ENCODE measurements at regions not wholly inside any gene's neighbourhood (a gene's known extent, or its start where the extent isn't known, plus 50 kb on each side); places are given as distances from the start of the nearest gene placed in this dataset.

DNA sequence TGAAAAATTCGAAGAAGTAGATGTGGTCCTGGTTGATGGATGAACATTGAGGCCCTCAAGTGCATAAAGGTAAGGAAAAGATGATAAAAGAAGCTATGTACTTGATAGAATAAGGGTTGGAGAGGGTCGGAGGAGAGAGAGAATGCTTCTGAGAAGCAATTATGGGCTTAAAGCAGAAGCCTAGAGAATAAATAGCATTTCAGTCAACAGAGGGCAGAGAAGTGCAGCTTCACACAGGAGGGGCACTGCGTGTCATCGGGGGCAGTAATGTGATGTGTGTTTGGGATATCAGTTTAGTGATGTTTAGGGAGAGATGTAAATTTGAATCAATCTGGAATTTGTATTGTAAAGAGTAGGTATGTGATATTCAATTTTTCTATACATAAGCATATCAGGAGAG lies 334.5 kb downstream of the PIK3C3 start:
- Histone ChIP-seq H4K8ac (replicated peaks; ENCODE audit: insufficient read length, low read depth, low read length) (no peak overlapping the region), H3K23ac (ENCODE audit: insufficient read length, low read depth, low read length) (no peak overlapping the region), H3K27me3 (ENCODE audit: insufficient read depth, low read length) (no peaks in the 10 kb centered on the region), H3K4me2 (ENCODE audit: insufficient read depth, insufficient read length, low read length) (no peak overlapping the region), H4K20me1 (ENCODE audit: control insufficient read depth, insufficient read depth, insufficient read length) (no peaks in the 10 kb centered on the region), H4K91ac (ENCODE audit: insufficient read length, low read depth, low read length) (no peak overlapping the region), H2BK15ac (ENCODE audit: low read depth, low read length) (no peak overlapping the region), H2BK12ac (ENCODE audit: insufficient read length, low read depth, low read length) (no peak overlapping the region), H3K56ac (ENCODE audit: insufficient read length, low read depth, low read length) (no peak overlapping the region), H3K18ac (ENCODE audit: insufficient read length, low read depth, low read length) (no peak overlapping the region), H2BK5ac (ENCODE audit: insufficient read length, low read length) (no peak overlapping the region), H3K79me1 (ENCODE audit: insufficient read depth, low read depth, low read length, poor library complexity, severe bottlenecking) (no peaks in the 10 kb centered on the region), H3K9ac (ENCODE audit: extremely low read depth, insufficient read length, low read length) (no peak overlapping the region), H3T11ph (ENCODE audit: low read length) (no peak overlapping the region), H3K9me3 (ENCODE audit: control insufficient read depth, low read depth, low read length) (no peaks in the 10 kb centered on the region), H3K79me2 (ENCODE audit: insufficient read depth, low read length) (no peaks in the 10 kb centered on the region), H3K23me2 (ENCODE audit: insufficient read length, low read depth, low read length, poor library complexity, severe bottlenecking) (no peaks in the 10 kb centered on the region), H2AK5ac (ENCODE audit: insufficient read length, low read length) (no peak overlapping the region), H3K4me1 (ENCODE audit: insufficient read depth, low read length) (no peaks in the 10 kb centered on the region), H2BK120ac (ENCODE audit: low read depth, low read length, poor library complexity, severe bottlenecking) (no peak overlapping the region), H2BK20ac (ENCODE audit: low read depth, low read length, poor library complexity, severe bottlenecking) (no peak overlapping the region), H4K5ac (ENCODE audit: insufficient read length, low read depth, low read length) (no peak overlapping the region), H2AFZ (ENCODE audit: low read length) (no peak overlapping the region), H3K4ac (ENCODE audit: low read depth, low read length) (no peak overlapping the region), H3K27ac (ENCODE audit: insufficient read length, low read depth, low read length) (no peak overlapping the region), H3K14ac (ENCODE audit: insufficient read depth, low read length) (no peak overlapping the region)
- Mint-ChIP-seq H3K4me1 (peaks cover 4 to 5% of the 10 kb centered on the region in 2 experiments; a peak in 2 of 4 replicates), H3K27ac (no peak overlapping the region), H3K27me3 (ENCODE audit: low read depth) (no peaks in the 10 kb centered on the region), H3K9me3 (no peaks in the 10 kb centered on the region), H3K4me3 (no peak overlapping the region), H3K36me3 (ENCODE audit: insufficient read depth in 1 of 3, low read depth in 3 of 3) (peaks cover 0 to 3% (median 0%) of the 10 kb centered on the region in 3 experiments; a peak in 1 of 7 replicates)
- TF ChIP-seq, protein P1, sequence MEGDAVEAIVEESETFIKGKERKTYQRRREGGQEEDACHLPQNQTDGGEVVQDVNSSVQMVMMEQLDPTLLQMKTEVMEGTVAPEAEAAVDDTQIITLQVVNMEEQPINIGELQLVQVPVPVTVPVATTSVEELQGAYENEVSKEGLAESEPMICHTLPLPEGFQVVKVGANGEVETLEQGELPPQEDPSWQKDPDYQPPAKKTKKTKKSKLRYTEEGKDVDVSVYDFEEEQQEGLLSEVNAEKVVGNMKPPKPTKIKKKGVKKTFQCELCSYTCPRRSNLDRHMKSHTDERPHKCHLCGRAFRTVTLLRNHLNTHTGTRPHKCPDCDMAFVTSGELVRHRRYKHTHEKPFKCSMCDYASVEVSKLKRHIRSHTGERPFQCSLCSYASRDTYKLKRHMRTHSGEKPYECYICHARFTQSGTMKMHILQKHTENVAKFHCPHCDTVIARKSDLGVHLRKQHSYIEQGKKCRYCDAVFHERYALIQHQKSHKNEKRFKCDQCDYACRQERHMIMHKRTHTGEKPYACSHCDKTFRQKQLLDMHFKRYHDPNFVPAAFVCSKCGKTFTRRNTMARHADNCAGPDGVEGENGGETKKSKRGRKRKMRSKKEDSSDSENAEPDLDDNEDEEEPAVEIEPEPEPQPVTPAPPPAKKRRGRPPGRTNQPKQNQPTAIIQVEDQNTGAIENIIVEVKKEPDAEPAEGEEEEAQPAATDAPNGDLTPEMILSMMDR (conservative IDR thresholded peaks at IDR 0.05), result peak; percentile 34; the same call in 1 of the 3 replicates
- no CpG with 5 or more reads among the region's 4 CpGs for WGBS (ENCODE audit: extremely low coverage, insufficient read length, low lambda C conversion rate)
- no peak for DNase-seq
